HG03097 (cell line): ENCODE measurements at regions not wholly inside any gene's neighbourhood (a gene's known extent, or its start where the extent isn't known, plus 50 kb on each side); places are given as distances from the start of the nearest gene placed in this dataset.
"Not testable (repeated sequence)": the region's sequence is repeated elsewhere in the genome, so short reads cannot be mapped to it uniquely, and the experiment has no call there.

Experiments used
- ATAC-seq: cut with Tn5 transposase; IDR thresholded peaks from one replicate; pipeline ENCODE4 v1.9.1; 2021; ENCODE audit not compliant: unreplicated experiment, low FRiP score

GRCh38 chr9:29004988-29005387 lies 1431.7 kb upstream of the C9orf72 start:
- no peak for ATAC-seq

GRCh38 chr9:29006628-29007027 lies 1433.3 kb upstream of the C9orf72 start:
- no peak for ATAC-seq

- ATAC-seq = no peak
These were observed 1439.6 kb upstream of the C9orf72 start for GRCh38 chr9:29012911-29013310.

GRCh38 chr9:29021632-29022031 lies 1448.4 kb upstream of the C9orf72 start:
- no peak for ATAC-seq

- ATAC-seq = no peak
These were observed 1465.1 kb upstream of the C9orf72 start for GRCh38 chr9:29038332-29038731.

GRCh38 chr9:29039258-29039657 lies 1466.0 kb upstream of the C9orf72 start:
- ATAC-seq = no peak

- no peak for ATAC-seq
These were observed 1469.8 kb upstream of the C9orf72 start for GRCh38 chr9:29043072-29043471.

GRCh38 chr9:29044959-29045358 lies 1471.7 kb upstream of the C9orf72 start:
- ATAC-seq = no peak

GRCh38 chr9:29060041-29060440 lies 1486.8 kb upstream of the C9orf72 start:
- ATAC-seq = no peak

GRCh38 chr9:29062446-29062845 lies 1489.2 kb upstream of the C9orf72 start:
- no peak for ATAC-seq

GRCh38 chr9:29063031-29063430 lies 1489.8 kb upstream of the C9orf72 start:
- ATAC-seq = no peak

- ATAC-seq = no peak
These were observed 1492.9 kb upstream of the C9orf72 start for GRCh38 chr9:29066141-29066640.

GRCh38 chr9:29068461-29068860 lies 1495.2 kb upstream of the C9orf72 start:
- no peak for ATAC-seq

- ATAC-seq = no peak
These were observed 1496.1 kb upstream of the C9orf72 start for GRCh38 chr9:29069376-29069775.

- ATAC-seq = no peak
These were observed 1504.9 kb upstream of the C9orf72 start for GRCh38 chr9:29078063-29078666.

GRCh38 chr9:29100762-29101161 lies 1527.5 kb upstream of the C9orf72 start:
- no peak for ATAC-seq

- not testable (repeated sequence) for ATAC-seq
These were observed 1530.9 kb upstream of the C9orf72 start for GRCh38 chr9:29104166-29104565.

GRCh38 chr9:29118555-29118954 lies 1545.3 kb upstream of the C9orf72 start:
- no peak for ATAC-seq

GRCh38 chr9:29126783-29127182 lies 1553.5 kb upstream of the C9orf72 start:
- no peak for ATAC-seq

- ATAC-seq = no peak
These were observed 1556.5 kb upstream of the C9orf72 start for GRCh38 chr9:29129763-29130162.

- ATAC-seq = no peak
These were observed 1571.2 kb upstream of the C9orf72 start for GRCh38 chr9:29144476-29144875.

GRCh38 chr9:29150606-29151005 lies 1577.3 kb upstream of the C9orf72 start:
- ATAC-seq = no peak
